NCI-H2196 (cell line): ENCODE measurements at regions not wholly inside any gene's neighbourhood (a gene's known extent, or its start where the extent isn't known, plus 50 kb on each side); places are given as distances from the start of the nearest gene placed in this dataset.

Experiments used
- DNase-seq: peaks from one replicate; lab custom pipeline; 2025; ENCODE audit not compliant: unreplicated experiment; lab: John Stamatoyannopoulos, UW

DNA sequence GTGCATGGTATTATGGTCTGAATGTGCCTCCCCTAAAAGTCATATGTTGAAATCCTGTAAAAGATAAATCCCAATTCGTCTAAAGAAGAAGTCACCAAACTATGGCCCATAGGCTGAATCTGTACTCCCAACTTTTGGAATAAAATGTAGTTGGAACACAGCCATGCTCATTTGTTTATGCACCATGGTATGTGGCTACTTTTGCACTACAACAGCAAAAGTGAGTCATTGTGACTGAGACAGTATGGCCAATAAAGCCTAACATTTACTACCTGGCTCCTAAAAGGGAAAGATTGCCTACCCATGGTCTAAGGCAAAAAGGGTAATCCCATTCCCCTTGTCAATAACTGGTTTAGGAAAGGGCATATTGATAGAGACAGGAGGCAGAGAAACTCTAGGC, 101.8 kb downstream of the LRIG3 start:
- DNase-seq, result no peak

DNA sequence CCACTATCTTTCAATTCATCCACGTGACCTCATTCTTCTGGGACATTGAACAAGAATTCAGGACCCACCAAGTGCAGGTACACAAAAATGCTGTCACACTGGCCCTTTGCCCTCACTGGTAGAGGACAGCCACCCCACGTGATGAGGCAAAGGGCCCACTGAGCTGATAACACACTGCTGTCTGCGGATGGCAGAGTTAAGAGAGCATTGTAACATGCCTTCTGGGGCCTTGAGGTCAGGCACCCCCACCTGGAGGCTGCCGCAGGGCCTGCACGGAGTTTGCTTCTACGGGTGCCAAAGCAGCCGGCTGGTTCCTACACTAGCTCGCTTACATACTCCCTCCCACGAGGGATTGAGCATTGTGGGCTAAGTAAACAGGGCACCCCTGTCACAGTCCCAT, 101.0 kb downstream of the LRIG3 start:
- no peak for DNase-seq

- DNase-seq, result peak; percentile 22
Observed at GRCh38 chr12:58819985-58820384, 100.3 kb downstream of the LRIG3 start.
